Activated CD4-positive, alpha-beta T cell treated with anti-CD3 and anti-CD28 coated beads for 36 hours (primary cell): ENCODE measurements at regions not wholly inside any gene's neighbourhood (a gene's known extent, or its start where the extent isn't known, plus 50 kb on each side); places are given as distances from the start of the nearest gene placed in this dataset.

Experiments used
- ATAC-seq: fragments of 200-7000 bp; cut with Tn5 transposase; one replicate; pipeline ENCODE4 v1.10.0; 2021; ENCODE audit warnings: mild to moderate bottlenecking, moderate library complexity
- CTCF ChIA-PET: fragments of 350-600 bp; sonication (Branson Sonifier 250); formaldehyde crosslinking; loops from one replicate; lab custom pipeline; 2021; ENCODE audit warnings: antibody characterized with exemption; lab: Charles Lee
- POLR2A ChIA-PET: fragments of 350-600 bp; sonication (Branson Sonifier 250); formaldehyde crosslinking; loops from one replicate; lab custom pipeline; 2021; ENCODE audit warnings: antibody characterized with exemption, inconsistent platforms; lab: Charles Lee
- DNase-seq: peaks from one replicate; pipeline ENCODE4 v3.0.0-alpha.2; 2020
- H3K27ac Mint-ChIP-seq: one replicate; pipeline ENCODE4 v1.8.0; 2021; ENCODE audit warnings: mixed read lengths
- H3K27me3 Mint-ChIP-seq: one replicate; pipeline ENCODE4 v1.8.0; 2021; ENCODE audit warnings: mixed read lengths
- H3K36me3 Mint-ChIP-seq: one replicate; pipeline ENCODE4 v1.8.0; 2021; ENCODE audit warnings: low read depth, mixed read lengths
- H3K4me1 Mint-ChIP-seq: one replicate; pipeline ENCODE4 v1.8.0; 2021; ENCODE audit warnings: mixed read lengths
- H3K4me3 Mint-ChIP-seq: one replicate; pipeline ENCODE4 v1.8.0; 2021; ENCODE audit warnings: mild to moderate bottlenecking, moderate library complexity, mixed read lengths
- H3K9me3 Mint-ChIP-seq: one replicate; pipeline ENCODE4 v1.8.0; 2021; ENCODE audit warnings: low read depth, mixed read lengths
- intact Hi-C, 2 experiments: fragments of 100-400 bp; cut with DNase I in 1 of 2; cut with micrococcal nuclease in 1 of 2; formaldehyde crosslinking; loops; one replicate each; pipeline versions ENCODE4 v1.14.2 to v1.15.1; 2022 to 2024; cut with DNase I, micrococcal nuclease

GRCh38 chr5:58911270-58911669 is 328.4 kb downstream of the RAB3C start:
- Mint-ChIP-seq H3K9me3 (peaks cover 4% of the 10 kb centered on the region), H3K4me1 (no peaks in the 10 kb centered on the region), H3K27me3 (peaks cover 1% of the 10 kb centered on the region), H3K36me3 (no peaks in the 10 kb centered on the region), H3K27ac (no peak overlapping the region), H3K4me3 (no peak overlapping the region)
- ATAC-seq (no peak), DNase-seq (no peak)
- ChIA-PET POLR2A (no interaction called here), CTCF (no interaction called here)
- intact Hi-C loops, result no loop called here

GRCh38 chr5:58912116-58912515 is 329.2 kb downstream of the RAB3C start:
- intact Hi-C loops, result no loop called here
- ChIA-PET POLR2A (no interaction called here), CTCF (no interaction called here)
- no peak for DNase-seq
- H3K4me1 Mint-ChIP-seq, result no peaks in the 10 kb centered on the region
- no peaks in the 10 kb centered on the region for H3K36me3 Mint-ChIP-seq
- H3K9me3 Mint-ChIP-seq, result peaks cover 3% of the 10 kb centered on the region
- peaks cover 2% of the 10 kb centered on the region for H3K27me3 Mint-ChIP-seq
- H3K27ac Mint-ChIP-seq, result no peak overlapping the region
- no peak for ATAC-seq
- no peak overlapping the region for H3K4me3 Mint-ChIP-seq

GRCh38 chr5:58913406-58913990 is 330.6 kb downstream of the RAB3C start:
- Mint-ChIP-seq H3K36me3 (no peaks in the 10 kb centered on the region), H3K4me1 (peaks cover 1% of the 10 kb centered on the region), H3K9me3 (peaks cover 3% of the 10 kb centered on the region), H3K27ac (no peak overlapping the region), H3K4me3 (no peak overlapping the region), H3K27me3 (peaks cover 2% of the 10 kb centered on the region)
- intact Hi-C loops, result no loop called here
- ChIA-PET CTCF (interaction anchor here (1.2 kb wide), 1 partner anchor 21 kb away, joined by 3 read pairs; no protein-coding TSS in a partner anchor), POLR2A (no interaction called here)
- ATAC-seq (no peak), DNase-seq (no peak)

- POLR2A ChIA-PET, result no interaction called here
- intact Hi-C loops, result no loop called here
These were observed 335.3 kb downstream of the RAB3C start for GRCh38 chr5:58918021-58918729.

More at GRCh38 chr5:58918021-58918729, 335.3 kb downstream of the RAB3C start:
- Mint-ChIP-seq H3K9me3 (no peaks in the 10 kb centered on the region), H3K27ac (no peak overlapping the region), H3K4me1 (peaks cover 13% of the 10 kb centered on the region), H3K36me3 (no peaks in the 10 kb centered on the region), H3K4me3 (no peak overlapping the region), H3K27me3 (peaks cover 2% of the 10 kb centered on the region)
- ATAC-seq (no peak), DNase-seq (no peak)
- CTCF ChIA-PET, result interaction anchor here (0.6 to 1.2 kb wide), 4 partner anchors 9 to 32 kb away, joined by 3 to 5 read pairs (median 4); no protein-coding TSS in a partner anchor
